GM15510 (cell line): ENCODE measurements at regions not wholly inside any gene's neighbourhood (a gene's known extent, or its start where the extent isn't known, plus 50 kb on each side); places are given as distances from the start of the nearest gene placed in this dataset.

Experiments
- POLR2A ChIP-seq: IDR thresholded peaks from 3 replicates; pipeline ENCODE4 v1.6.1; 2011; ENCODE audit warnings: borderline replicate concordance; ENCODE audit not compliant: insufficient read length; ENCODE audit errors: extremely low read depth

GRCh38 chr12:90243211-90243610 lies 534.6 kb upstream of the ATP2B1 start:
- TF ChIP-seq POLR2A = no peak

GRCh38 chr12:90239732-90240260 lies 531.2 kb upstream of the ATP2B1 start:
- no peak for TF ChIP-seq POLR2A

GRCh38 chr12:90238663-90239271 lies 530.1 kb upstream of the ATP2B1 start:
- TF ChIP-seq POLR2A = no peak

GRCh38 chr12:90237841-90238240 lies 529.2 kb upstream of the ATP2B1 start:
- no peak for TF ChIP-seq POLR2A

GRCh38 chr12:90235642-90236041 lies 527.0 kb upstream of the ATP2B1 start:
- TF ChIP-seq POLR2A = no peak

GRCh38 chr12:90234472-90234871 lies 525.8 kb upstream of the ATP2B1 start:
- no peak for TF ChIP-seq POLR2A

GRCh38 chr12:90233168-90234100 lies 524.8 kb upstream of the ATP2B1 start:
- TF ChIP-seq POLR2A = no peak

GRCh38 chr12:90229407-90230170 lies 521.0 kb upstream of the ATP2B1 start:
- no peak for TF ChIP-seq POLR2A

GRCh38 chr12:90226211-90226610 lies 517.6 kb upstream of the ATP2B1 start:
- TF ChIP-seq POLR2A = no peak

GRCh38 chr12:90216815-90217214 lies 508.2 kb upstream of the ATP2B1 start:
- TF ChIP-seq POLR2A = no peak

GRCh38 chr12:90216020-90216552 lies 507.4 kb upstream of the ATP2B1 start:
- TF ChIP-seq POLR2A = no peak

GRCh38 chr12:90211017-90211416 lies 502.4 kb upstream of the ATP2B1 start:
- TF ChIP-seq POLR2A = no peak

GRCh38 chr12:90209029-90209428 lies 500.4 kb upstream of the ATP2B1 start:
- TF ChIP-seq POLR2A = no peak

- no peak for TF ChIP-seq POLR2A
Measured at GRCh38 chr12:90207799-90208198, 499.2 kb upstream of the ATP2B1 start.

GRCh38 chr12:90205165-90205564 lies 496.5 kb upstream of the ATP2B1 start:
- no peak for TF ChIP-seq POLR2A

GRCh38 chr12:90203556-90203955 lies 494.9 kb upstream of the ATP2B1 start:
- no peak for TF ChIP-seq POLR2A

- no peak for TF ChIP-seq POLR2A
Measured at GRCh38 chr12:90199006-90199405, 490.4 kb upstream of the ATP2B1 start.
